CD4-positive, alpha-beta T cell (primary cell): ENCODE measurements at regions not wholly inside any gene's neighbourhood (a gene's known extent, or its start where the extent isn't known, plus 50 kb on each side); places are given as distances from the start of the nearest gene placed in this dataset.

Source experiments
- ATAC-seq: fragments of 200-7000 bp; cut with Tn5 transposase; one replicate; pipeline ENCODE4 v1.10.0; 2022; ENCODE audit warnings: mild to moderate bottlenecking; ENCODE audit not compliant: poor library complexity
- CTCF ChIA-PET: fragments of 350-600 bp; sonication (Branson Sonifier 250); formaldehyde crosslinking; loops from one replicate; lab custom pipeline; 2021; ENCODE audit warnings: antibody characterized with exemption, inconsistent platforms; lab: Charles Lee
- POLR2A ChIA-PET: fragments of 350-600 bp; sonication (Branson Sonifier 250); formaldehyde crosslinking; loops from one replicate; lab custom pipeline; 2021; ENCODE audit warnings: antibody characterized with exemption, inconsistent platforms; lab: Charles Lee
- DNase-seq, 14 experiments: peaks; one replicate each; pipeline ENCODE4 v3.0.0-alpha.2; 2013 to 2020; ENCODE audit warnings: mixed read lengths in 2 of 14
- H3K27ac ChIP-seq, 2 donors: one replicate each; pipeline versions ENCODE4 v1.5.1 to v1.7.0; 2013; ENCODE audit warnings: low read length in 2 of 2, low read depth in 1 of 2, mild to moderate bottlenecking in 1 of 2
- H3K27me3 ChIP-seq, 2 experiments: 1 replicate in 1 of 2; 2 replicates in 1 of 2; pipeline versions ENCODE4 v1.6.1 to v1.7.0; 2013; ENCODE audit warnings: low read length in 2 of 2, control low read depth in 1 of 2, mild to moderate bottlenecking in 1 of 2, moderate library complexity in 1 of 2; ENCODE audit not compliant: insufficient read depth in 2 of 2, control insufficient read depth in 1 of 2
- H3K36me3 ChIP-seq: one replicate; pipeline ENCODE4 v1.6.1; 2013; ENCODE audit warnings: low read length, control low read depth; ENCODE audit not compliant: insufficient read depth
- H3K4me1 ChIP-seq: one replicate; pipeline ENCODE4 v1.6.1; 2013; ENCODE audit warnings: low read length, control low read depth; ENCODE audit not compliant: insufficient read depth
- H3K4me3 ChIP-seq: one replicate; pipeline ENCODE4 v1.5.1; 2013; ENCODE audit warnings: mild to moderate bottlenecking, low read length, moderate library complexity
- H3K9me3 ChIP-seq, 2 experiments: 1 replicate in 1 of 2; 2 replicates in 1 of 2; pipeline versions ENCODE4 v1.6.1 to v1.7.0; 2013; ENCODE audit warnings: low read length in 2 of 2, mild to moderate bottlenecking in 2 of 2, control low read depth in 1 of 2, moderate library complexity in 1 of 2; ENCODE audit not compliant: control insufficient read depth in 1 of 2, insufficient read depth in 1 of 2
- H3K27ac Mint-ChIP-seq: one replicate; pipeline ENCODE4 v1.8.0; 2020; ENCODE audit warnings: mixed read lengths
- H3K27me3 Mint-ChIP-seq: one replicate; pipeline ENCODE4 v1.8.0; 2021; ENCODE audit warnings: mixed read lengths
- H3K36me3 Mint-ChIP-seq: one replicate; pipeline ENCODE4 v1.8.0; 2021; ENCODE audit warnings: low read depth, mixed read lengths
- H3K4me1 Mint-ChIP-seq: one replicate; pipeline ENCODE4 v1.8.0; 2021; ENCODE audit warnings: low read depth, mixed read lengths
- H3K4me3 Mint-ChIP-seq: one replicate; pipeline ENCODE4 v1.8.0; 2020; ENCODE audit warnings: mild to moderate bottlenecking, mixed read lengths
- H3K9me3 Mint-ChIP-seq: one replicate; pipeline ENCODE4 v1.8.0; 2020; ENCODE audit warnings: mixed read lengths
- intact Hi-C, 2 experiments: fragments of 100-400 bp; cut with DNase I in 1 of 2; cut with micrococcal nuclease in 1 of 2; formaldehyde crosslinking; loops; one replicate each; pipeline versions ENCODE4 v1.15.1 to v1.9.0; 2023 to 2025; cut with DNase I, micrococcal nuclease
- TF ChIP-seq, protein P1 (sequence below): fragments of 200-600 bp; IDR thresholded peaks from one replicate; pipeline ENCODE4 v1.8.0; 2022; ENCODE audit warnings: antibody characterized with exemption, mild to moderate bottlenecking

- no peaks in the 10 kb centered on the region for H3K36me3 Mint-ChIP-seq
- no peaks in the 10 kb centered on the region for H3K9me3 Mint-ChIP-seq
- ChIA-PET POLR2A (no interaction called here), CTCF (no interaction called here)
- H3K27ac ChIP-seq = no peak overlapping the region
- TF ChIP-seq, protein P1, sequence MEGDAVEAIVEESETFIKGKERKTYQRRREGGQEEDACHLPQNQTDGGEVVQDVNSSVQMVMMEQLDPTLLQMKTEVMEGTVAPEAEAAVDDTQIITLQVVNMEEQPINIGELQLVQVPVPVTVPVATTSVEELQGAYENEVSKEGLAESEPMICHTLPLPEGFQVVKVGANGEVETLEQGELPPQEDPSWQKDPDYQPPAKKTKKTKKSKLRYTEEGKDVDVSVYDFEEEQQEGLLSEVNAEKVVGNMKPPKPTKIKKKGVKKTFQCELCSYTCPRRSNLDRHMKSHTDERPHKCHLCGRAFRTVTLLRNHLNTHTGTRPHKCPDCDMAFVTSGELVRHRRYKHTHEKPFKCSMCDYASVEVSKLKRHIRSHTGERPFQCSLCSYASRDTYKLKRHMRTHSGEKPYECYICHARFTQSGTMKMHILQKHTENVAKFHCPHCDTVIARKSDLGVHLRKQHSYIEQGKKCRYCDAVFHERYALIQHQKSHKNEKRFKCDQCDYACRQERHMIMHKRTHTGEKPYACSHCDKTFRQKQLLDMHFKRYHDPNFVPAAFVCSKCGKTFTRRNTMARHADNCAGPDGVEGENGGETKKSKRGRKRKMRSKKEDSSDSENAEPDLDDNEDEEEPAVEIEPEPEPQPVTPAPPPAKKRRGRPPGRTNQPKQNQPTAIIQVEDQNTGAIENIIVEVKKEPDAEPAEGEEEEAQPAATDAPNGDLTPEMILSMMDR = no peak
- H3K4me1 Mint-ChIP-seq = no peaks in the 10 kb centered on the region
- H3K4me1 ChIP-seq = no peaks in the 10 kb centered on the region
- intact Hi-C loops = no loop called here
- no peaks in the 10 kb centered on the region for H3K27me3 Mint-ChIP-seq
- H3K4me3 Mint-ChIP-seq = no peak overlapping the region
- H3K9me3 ChIP-seq = peaks cover 0 to 6% of the 10 kb centered on the region in 2 experiments
- no peaks in the 10 kb centered on the region for H3K27me3 ChIP-seq
- no peak for DNase-seq
- no peaks in the 10 kb centered on the region for H3K36me3 ChIP-seq
- H3K4me3 ChIP-seq = no peak overlapping the region
- H3K27ac Mint-ChIP-seq = no peak overlapping the region
- ATAC-seq = no peak
Measured at GRCh38 chr4:177605252-177605651, 163.0 kb upstream of the AGA start.

GRCh38 chr4:177607111-177607573, 164.9 kb upstream of the AGA start:
- POLR2A ChIA-PET = no interaction called here
- Mint-ChIP-seq H3K27me3 (no peaks in the 10 kb centered on the region), H3K36me3 (no peaks in the 10 kb centered on the region), H3K27ac (no peak overlapping the region), H3K4me3 (no peak overlapping the region), H3K9me3 (no peaks in the 10 kb centered on the region), H3K4me1 (no peaks in the 10 kb centered on the region)
- TF ChIP-seq, protein P1 = no peak
- Histone ChIP-seq H3K4me1 (no peaks in the 10 kb centered on the region), H3K4me3 (no peak overlapping the region), H3K27me3 (no peaks in the 10 kb centered on the region), H3K9me3 (peaks cover 0 to 6% of the 10 kb centered on the region in 2 experiments), H3K36me3 (no peaks in the 10 kb centered on the region), H3K27ac (no peak overlapping the region)
- ATAC-seq = no peak
- intact Hi-C loops = no loop called here
- no peak for DNase-seq
- CTCF ChIA-PET = no interaction called here

GRCh38 chr4:177611974-177612664, 169.9 kb upstream of the AGA start:
- Mint-ChIP-seq H3K27me3 (no peaks in the 10 kb centered on the region), H3K4me1 (no peaks in the 10 kb centered on the region), H3K9me3 (no peaks in the 10 kb centered on the region), H3K4me3 (no peak overlapping the region), H3K36me3 (no peaks in the 10 kb centered on the region), H3K27ac (no peak overlapping the region)
- Histone ChIP-seq H3K4me1 (no peaks in the 10 kb centered on the region), H3K4me3 (no peak overlapping the region), H3K27ac (no peak overlapping the region), H3K27me3 (no peaks in the 10 kb centered on the region), H3K9me3 (peaks cover 0 to 2% of the 10 kb centered on the region in 2 experiments), H3K36me3 (no peaks in the 10 kb centered on the region)
- POLR2A ChIA-PET = no interaction called here
- TF ChIP-seq, protein P1 = no peak
- no peak for DNase-seq
- intact Hi-C loops = no loop called here
- CTCF ChIA-PET = no interaction called here
- ATAC-seq = no peak
